DMS114 treated with DMSO at 0.1 percent for 48 hours (cell line): ENCODE measurements at regions not wholly inside any gene's neighbourhood (a gene's known extent, or its start where the extent isn't known, plus 50 kb on each side); places are given as distances from the start of the nearest gene placed in this dataset.

ENCODE experiments used
- DNase-seq: peaks from one replicate; lab custom pipeline; 2025; ENCODE audit not compliant: unreplicated experiment; lab: John Stamatoyannopoulos, UW

DNA sequence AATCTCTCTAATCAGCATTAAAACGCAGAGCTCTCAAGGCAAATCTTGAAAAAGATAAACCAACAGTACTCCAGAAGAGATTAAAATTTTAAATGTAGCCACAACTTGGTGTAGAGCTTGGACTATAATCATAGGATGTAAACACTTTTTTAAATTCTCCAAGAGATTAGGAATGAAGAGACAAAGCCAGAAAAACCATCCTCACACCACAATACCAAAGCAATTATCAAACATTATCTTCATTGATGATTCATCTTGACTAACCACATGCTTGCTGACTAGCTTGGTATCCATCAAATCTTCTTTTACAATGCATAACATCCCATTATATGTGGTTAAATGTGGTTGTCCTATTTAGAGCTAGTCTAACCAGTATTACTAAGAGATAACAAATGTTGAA is 815.1 kb downstream of the TLE1 start:
- DNase-seq: no peak

GRCh38 chr9:80873861-80874260 is 815.5 kb downstream of the TLE1 start:
- no peak for DNase-seq

GRCh38 chr9:80871596-80871995 is 817.8 kb downstream of the TLE1 start:
- DNase-seq: no peak

DNA sequence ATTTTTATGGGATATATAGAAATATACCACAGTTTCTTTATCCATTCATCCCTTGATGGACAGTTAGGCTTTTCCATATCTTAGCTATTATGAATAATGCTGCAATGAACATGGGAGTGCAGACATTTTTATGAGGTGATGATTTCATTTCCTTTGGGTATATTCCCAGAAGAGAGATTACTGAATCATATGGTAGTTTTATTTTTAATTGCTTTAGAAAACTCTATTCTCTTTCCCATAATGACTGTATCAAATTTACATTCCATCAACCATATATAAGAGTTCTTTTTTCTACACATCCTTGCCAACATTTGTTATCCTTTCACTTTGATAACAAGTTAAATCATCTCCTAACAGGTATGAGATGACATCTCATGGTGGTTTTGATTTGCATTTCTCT is 821.6 kb downstream of the TLE1 start:
- no peak for DNase-seq

DNA sequence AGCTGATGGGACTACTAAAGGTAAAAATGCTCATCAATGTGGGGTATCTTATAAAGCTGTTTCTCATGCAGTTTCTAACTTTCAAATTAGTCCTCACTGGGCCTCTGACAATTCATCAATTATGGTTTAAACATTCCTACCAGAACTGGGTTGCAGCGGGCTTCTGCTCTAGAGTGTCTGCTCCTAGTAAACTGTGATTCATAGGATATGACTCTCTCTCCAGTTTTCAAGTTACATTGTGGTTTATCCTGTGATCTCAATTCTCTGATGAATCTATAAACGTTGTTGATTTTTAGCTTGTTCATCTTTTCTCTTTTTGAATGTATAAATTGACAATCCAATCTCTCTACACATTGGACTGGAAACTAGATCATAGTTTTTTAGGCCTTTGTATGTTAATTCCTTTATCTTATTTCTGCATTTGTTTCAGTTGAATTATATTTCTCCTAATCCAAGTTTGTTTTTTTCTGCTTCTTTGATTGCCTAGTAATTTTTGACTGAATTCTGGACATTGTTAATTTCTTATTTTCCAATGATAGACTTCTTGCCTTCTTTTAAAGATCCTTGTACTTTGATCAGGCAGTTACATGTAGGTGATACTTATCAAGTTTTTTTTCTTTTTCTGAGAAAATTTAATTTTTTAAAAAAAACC is 822.6 kb downstream of the TLE1 start:
- no peak for DNase-seq

DNA sequence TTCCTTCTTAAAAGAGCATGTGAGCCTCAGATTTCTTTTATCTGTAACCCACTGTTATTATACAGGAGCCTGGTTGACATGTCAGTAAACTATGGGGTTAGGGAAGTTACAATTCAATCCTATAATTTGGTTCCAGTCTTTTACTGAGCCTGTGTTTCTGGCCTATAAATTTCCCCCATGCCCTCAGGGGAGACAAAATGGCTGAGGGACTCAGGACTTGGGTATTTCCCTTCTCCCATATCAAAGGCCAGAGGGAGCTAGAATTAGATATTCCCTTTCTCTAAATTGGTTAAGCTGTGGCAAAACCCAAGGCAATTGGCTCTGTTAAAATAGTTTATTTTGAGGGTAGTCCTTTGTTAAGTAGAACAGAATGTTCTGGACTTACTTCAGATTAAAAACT is 823.2 kb downstream of the TLE1 start:
- DNase-seq: no peak

- no peak for DNase-seq
Measured at GRCh38 chr9:80843028-80843427, 846.3 kb downstream of the TLE1 start.

DNA sequence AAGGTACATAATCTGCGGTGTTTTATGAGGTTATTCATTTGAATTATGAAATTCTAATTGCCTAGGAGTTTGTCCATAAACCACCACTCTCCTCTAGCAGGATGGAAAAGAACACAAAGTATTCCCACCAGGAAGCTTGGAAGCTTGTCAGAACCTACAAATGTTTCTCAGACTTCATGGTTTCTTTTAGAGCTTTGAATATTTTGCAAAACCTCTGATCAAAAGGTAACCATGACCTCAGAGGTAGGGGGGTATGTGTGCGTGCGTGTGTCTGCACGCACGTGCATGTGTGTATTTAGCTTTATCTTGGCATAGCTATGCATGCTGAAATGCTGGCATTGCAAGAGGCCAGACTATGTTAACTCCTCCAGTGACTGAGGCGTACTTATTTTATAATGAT is 847.0 kb downstream of the TLE1 start:
- no peak for DNase-seq

DNA sequence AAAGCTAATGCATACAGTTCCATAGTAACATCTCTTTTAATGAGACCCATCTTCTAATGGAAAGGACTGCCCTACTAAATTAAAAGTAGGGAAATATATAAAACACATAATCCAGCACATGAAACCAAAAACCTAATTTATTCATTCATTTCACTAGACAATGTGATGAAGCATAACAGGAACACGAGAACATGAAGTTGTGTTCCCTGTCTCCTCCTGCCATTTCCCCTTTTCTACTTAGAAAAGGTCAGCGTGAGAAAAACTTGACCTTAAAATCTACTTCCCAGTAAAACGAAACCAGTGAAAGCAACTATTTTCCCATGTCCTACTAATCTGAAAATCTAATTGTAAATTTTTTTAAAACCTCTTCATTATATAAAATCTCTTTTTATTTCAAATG is 847.5 kb downstream of the TLE1 start:
- no peak for DNase-seq

GRCh38 chr9:80839821-80840675 is 849.3 kb downstream of the TLE1 start:
- DNase-seq: no peak

DNA sequence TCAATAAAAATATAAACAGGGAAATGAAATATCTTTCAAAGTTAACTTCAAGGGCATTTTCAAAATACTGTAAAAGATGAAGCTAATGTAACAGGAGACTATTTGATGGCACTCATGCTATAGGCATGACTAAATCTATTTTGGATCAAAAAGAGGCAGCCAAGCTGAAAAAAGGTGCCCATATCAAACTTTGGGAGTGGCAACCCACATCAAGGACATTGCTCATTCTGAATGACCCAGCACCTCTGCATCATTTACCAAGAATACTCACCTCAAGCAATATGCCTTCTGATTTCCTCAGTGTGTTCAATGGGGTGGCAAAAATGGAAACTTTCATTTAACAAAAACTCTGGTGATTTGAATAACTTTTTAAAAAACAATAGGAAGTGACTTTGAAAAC is 853.3 kb downstream of the TLE1 start:
- DNase-seq: no peak

DNA sequence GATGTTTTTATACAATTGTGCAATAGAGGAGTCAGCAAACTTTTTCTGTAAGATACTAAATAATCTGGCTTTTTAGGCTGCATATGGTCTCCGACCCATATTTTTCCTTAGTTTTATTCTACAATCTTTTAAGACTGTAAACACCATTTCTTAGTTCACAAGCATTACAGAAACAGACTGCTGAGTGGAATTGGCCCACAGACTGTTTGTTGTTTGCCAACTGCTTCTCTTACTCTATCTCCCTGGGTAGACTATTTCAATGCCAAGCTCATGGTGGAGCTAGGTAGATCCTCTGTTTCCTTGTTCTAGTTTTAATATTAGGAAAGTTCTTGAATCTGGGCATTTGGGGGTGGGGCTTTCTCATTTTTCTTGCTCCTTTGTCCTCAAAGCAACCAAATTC is 857.6 kb downstream of the TLE1 start:
- DNase-seq: no peak

DNA sequence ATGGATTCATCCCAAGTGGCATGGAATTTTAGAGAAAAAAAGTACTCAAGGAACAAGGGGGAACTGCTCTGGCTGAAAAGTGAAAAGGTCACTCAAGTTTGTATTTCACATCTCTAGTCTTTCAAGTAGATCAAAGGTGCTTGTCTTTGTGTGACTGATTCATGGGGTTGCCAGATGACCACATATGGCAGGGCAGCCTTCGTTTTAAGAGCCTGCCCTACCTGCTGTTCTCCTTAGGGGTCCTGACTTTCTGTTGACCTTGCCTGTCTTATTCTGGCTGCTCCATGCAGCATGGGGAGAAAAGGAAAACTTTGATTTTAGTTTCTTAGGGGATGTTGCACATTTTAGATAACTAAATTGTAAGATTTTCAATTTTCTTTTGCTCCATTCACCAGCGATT is 877.7 kb downstream of the TLE1 start:
- no peak for DNase-seq

DNA sequence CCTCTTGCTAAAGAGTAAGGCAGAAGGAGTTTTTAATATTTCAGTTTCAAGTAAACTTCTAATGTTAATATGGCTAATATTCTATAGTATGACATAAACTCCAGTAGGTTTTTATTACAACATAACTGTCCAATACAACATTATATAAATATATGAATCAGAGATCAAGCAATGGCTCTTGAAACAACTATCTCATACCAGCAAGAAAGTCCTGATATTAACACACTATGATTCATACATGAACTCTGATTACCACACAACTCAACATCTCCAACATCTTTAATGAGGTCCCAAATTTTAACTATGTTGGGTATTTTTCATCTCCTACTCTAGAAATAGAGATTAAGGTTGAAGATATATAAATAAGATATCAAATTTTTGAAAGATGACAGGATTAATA is 878.3 kb downstream of the TLE1 start:
- DNase-seq: no peak

DNA sequence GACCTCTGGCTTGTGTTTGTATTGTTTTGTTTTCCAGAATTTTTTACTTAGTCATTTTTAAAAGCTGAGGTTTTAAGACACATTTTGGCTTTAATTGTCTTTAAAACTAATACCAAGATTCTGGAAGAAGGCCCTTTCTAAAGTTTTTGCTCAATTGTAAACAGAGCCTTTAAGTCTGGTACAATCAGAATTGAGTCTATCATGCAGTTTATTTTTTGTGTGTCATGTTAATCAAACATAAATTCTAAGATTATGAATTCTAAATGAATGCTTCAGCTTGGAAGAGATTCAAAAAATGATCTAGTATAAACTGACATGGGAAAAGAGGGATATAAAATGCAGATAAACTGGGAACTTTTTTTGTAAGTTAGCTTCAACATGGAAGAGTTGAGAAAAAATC is 882.7 kb downstream of the TLE1 start:
- no peak for DNase-seq

DNA sequence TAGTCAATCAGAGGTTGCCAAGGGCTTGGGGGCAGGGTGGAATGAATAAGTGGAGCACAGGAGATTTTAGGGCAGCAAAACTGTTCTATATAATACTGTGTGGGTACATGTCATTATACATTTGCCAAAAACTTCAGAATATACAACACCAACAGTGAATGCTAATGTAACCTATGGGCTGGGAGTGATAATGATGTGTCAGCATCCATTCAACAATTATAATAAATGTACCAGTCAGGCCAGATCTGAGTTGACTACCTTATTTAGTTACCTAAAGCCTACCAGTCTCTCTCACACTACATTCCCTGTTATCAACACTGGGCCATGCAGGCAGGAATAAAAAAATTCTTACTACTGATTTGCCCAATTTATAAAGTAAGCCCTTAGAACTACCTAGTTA is 884.5 kb downstream of the TLE1 start:
- DNase-seq: no peak

DNA sequence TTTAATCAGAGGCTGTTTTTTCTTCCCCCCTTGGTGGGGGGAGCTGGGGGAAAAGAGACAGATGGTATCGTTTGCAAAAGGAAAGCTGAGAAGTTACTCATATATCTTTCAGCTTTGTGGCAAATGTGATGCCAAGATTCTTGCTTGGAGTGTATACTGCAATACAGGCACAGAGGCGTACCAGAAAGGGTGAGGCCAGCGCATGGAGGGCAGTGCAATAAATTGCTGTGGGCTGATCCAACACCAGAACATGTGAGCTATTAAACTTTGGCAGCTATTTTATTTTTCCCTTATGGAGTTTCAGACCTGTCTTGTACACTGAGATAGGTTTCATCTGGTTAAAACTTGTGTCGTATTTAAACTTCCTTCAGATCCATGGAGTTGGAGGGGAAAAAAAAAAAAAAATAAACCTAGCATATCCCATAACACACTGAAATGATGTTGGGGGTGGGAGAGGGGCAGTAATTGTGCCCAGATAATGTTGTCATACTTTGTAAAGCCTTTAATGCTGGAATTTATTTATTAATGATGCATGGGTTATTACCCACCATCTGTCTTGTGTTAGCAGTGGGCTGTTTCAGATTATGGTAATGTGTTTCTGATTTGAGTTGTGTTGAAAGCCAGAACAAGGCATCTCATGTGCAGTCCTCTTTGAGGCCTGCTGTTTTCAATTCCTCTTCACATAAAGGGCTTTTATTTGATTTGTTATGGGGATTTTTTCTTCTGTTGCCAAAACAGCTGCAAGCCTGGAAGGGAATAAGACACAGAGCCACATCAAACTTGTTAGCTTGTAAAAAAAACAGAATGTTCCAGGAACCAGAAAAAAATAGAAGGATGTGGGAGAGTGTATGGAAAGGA is 891.3 kb downstream of the TLE1 start:
- no peak for DNase-seq

GRCh38 chr9:80797101-80797829 is 892.1 kb downstream of the TLE1 start:
- no peak for DNase-seq

GRCh38 chr9:80796632-80797031 is 892.7 kb downstream of the TLE1 start:
- DNase-seq: no peak

DNA sequence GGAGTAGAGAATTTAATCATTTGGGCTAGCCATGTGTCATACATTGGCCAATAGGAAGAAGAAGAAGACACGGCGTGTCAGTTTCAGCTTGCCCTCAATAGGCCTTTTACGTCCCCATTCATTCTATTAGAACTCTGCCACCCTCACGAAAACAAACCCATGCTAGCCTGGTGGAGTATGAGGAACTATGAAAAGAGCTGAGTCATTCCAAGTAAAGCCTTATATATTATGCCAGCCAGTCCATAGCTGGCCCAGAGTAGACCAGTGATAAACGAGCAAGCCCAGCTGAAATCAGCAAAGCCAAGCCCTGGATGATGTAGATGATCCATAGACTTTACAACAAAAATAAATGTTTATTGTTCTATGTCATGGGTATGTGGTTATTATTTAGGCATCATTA is 895.1 kb downstream of the TLE1 start:
- DNase-seq: no peak

- no peak for DNase-seq
Measured at GRCh38 chr9:80793706-80794105, 895.6 kb downstream of the TLE1 start.
